DOHH2 (cell line): ENCODE measurements at regions not wholly inside any gene's neighbourhood (a gene's known extent, or its start where the extent isn't known, plus 50 kb on each side); places are given as distances from the start of the nearest gene placed in this dataset.

ENCODE experiments used
- EZH2phosphoT487 ChIP-seq: fragments of 200-600 bp; sonication (generic); IDR thresholded peaks from 2 replicates; pipeline ENCODE4 v1.6.1; 2017; ENCODE audit warnings: borderline replicate concordance, mild to moderate bottlenecking, antibody characterized with exemption, low read length, moderate library complexity, mixed read lengths
- TF ChIP-seq, protein P1 (sequence below): fragments of 200-600 bp; sonication (generic); IDR thresholded peaks from one replicate; pipeline ENCODE4 v1.5.1; 2014; ENCODE audit warnings: antibody characterized with exemption, mild to moderate bottlenecking, low read depth, low read length; ENCODE audit not compliant: poor library complexity, severe bottlenecking

DNA sequence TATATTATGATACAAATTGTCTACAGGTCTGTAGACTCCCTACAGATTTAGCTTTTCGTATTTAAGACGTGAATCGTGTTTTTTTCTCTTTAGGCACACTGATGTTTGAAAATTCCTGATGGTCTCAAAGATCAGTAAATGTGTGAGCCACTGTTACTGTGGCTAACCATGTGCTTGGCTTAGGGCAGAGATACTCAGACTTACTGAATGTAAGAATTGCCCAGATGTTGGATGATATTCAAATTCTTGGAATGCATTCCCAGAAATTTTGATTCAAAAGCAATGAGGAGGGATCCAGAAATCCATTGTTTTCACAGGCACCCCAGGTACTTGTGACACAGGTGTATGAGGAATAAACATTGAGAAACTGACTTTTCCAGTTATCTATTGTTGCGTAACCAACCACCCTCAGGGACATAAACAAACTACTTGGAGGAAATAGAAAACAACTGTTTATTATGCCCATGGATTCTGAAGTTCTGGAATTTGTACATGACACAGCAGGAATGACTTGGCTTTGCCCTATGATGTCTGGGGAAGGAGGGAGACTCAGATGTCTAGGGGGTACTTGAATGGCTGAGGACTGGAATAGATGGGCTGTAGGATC, 339.6 kb upstream of the CITED2 start:
- TF ChIP-seq, protein P1, sequence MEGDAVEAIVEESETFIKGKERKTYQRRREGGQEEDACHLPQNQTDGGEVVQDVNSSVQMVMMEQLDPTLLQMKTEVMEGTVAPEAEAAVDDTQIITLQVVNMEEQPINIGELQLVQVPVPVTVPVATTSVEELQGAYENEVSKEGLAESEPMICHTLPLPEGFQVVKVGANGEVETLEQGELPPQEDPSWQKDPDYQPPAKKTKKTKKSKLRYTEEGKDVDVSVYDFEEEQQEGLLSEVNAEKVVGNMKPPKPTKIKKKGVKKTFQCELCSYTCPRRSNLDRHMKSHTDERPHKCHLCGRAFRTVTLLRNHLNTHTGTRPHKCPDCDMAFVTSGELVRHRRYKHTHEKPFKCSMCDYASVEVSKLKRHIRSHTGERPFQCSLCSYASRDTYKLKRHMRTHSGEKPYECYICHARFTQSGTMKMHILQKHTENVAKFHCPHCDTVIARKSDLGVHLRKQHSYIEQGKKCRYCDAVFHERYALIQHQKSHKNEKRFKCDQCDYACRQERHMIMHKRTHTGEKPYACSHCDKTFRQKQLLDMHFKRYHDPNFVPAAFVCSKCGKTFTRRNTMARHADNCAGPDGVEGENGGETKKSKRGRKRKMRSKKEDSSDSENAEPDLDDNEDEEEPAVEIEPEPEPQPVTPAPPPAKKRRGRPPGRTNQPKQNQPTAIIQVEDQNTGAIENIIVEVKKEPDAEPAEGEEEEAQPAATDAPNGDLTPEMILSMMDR = no peak
- TF ChIP-seq EZH2phosphoT487 = no peak
